Myocyte (in vitro differentiated cells): ENCODE measurements at regions not wholly inside any gene's neighbourhood (a gene's known extent, or its start where the extent isn't known, plus 50 kb on each side); places are given as distances from the start of the nearest gene placed in this dataset.

Experiments
- DNase-seq: peaks from one replicate; pipeline ENCODE4 v3.0.0-alpha.2; 2012; ENCODE audit warnings: low read depth

- DNase-seq = no peak
Observed at GRCh38 chr11:112731538-112731937, 229.7 kb upstream of the NCAM1 start.

GRCh38 chr11:112732031-112732430 is 229.2 kb upstream of the NCAM1 start:
- DNase-seq = no peak

GRCh38 chr11:112734207-112734606 is 227.0 kb upstream of the NCAM1 start:
- DNase-seq = peak; percentile 84

- DNase-seq = no peak
Observed at GRCh38 chr11:112735470-112735869, 225.8 kb upstream of the NCAM1 start.

- DNase-seq = no peak
Observed at GRCh38 chr11:112744041-112744440, 217.2 kb upstream of the NCAM1 start.

- no peak for DNase-seq
Observed at GRCh38 chr11:112745973-112746372, 215.2 kb upstream of the NCAM1 start.

- no peak for DNase-seq
Observed at GRCh38 chr11:112748252-112748651, 213.0 kb upstream of the NCAM1 start.

- no peak for DNase-seq
Observed at GRCh38 chr11:112748713-112749543, 212.3 kb upstream of the NCAM1 start.

GRCh38 chr11:112751329-112751728 is 209.9 kb upstream of the NCAM1 start:
- no peak for DNase-seq

GRCh38 chr11:112751772-112752171 is 209.4 kb upstream of the NCAM1 start:
- DNase-seq = no peak

GRCh38 chr11:112752563-112752962 is 208.7 kb upstream of the NCAM1 start:
- DNase-seq = no peak

- no peak for DNase-seq
Observed at GRCh38 chr11:112753706-112754105, 207.5 kb upstream of the NCAM1 start.

- DNase-seq = peak; percentile 34
Observed at GRCh38 chr11:112759418-112759817, 201.8 kb upstream of the NCAM1 start.

GRCh38 chr11:112760396-112761059 is 200.7 kb upstream of the NCAM1 start:
- DNase-seq = no peak

- DNase-seq = no peak
Observed at GRCh38 chr11:112761911-112762706, 199.1 kb upstream of the NCAM1 start.

GRCh38 chr11:112762707-112763090 is 198.5 kb upstream of the NCAM1 start:
- no peak for DNase-seq

- no peak for DNase-seq
Observed at GRCh38 chr11:112765337-112765736, 195.9 kb upstream of the NCAM1 start.

- no peak for DNase-seq
Observed at GRCh38 chr11:112769170-112769569, 192.1 kb upstream of the NCAM1 start.

GRCh38 chr11:112769584-112769983 is 191.6 kb upstream of the NCAM1 start:
- no peak for DNase-seq

- no peak for DNase-seq
Observed at GRCh38 chr11:112770033-112770432, 191.2 kb upstream of the NCAM1 start.

GRCh38 chr11:112770487-112770886 is 190.7 kb upstream of the NCAM1 start:
- DNase-seq = no peak

GRCh38 chr11:112771851-112772250 is 189.4 kb upstream of the NCAM1 start:
- no peak for DNase-seq
